ENCODE measurements at regions not wholly inside any gene's neighbourhood (a gene's known extent, or its start where the extent isn't known, plus 50 kb on each side); places are given as distances from the start of the nearest gene placed in this dataset.

DNA sequence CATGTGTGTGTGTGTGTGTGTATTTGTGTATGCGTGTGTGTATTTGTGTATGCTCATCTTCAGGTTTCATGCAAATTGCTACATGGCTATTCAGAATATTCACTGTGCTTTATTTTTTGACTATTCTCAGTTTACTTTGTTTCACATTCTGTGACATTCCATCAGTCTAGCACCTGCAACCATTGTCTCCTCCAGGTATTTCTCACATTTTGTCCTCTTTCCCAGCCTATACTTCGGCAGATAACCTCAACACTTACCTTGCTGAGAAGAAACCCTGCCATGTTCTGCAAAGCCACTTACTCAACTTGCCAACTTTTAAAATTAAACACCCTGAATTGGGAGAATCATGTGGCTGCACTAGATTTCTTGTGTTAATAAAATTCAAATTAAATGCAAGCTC lies 135.4 kb upstream of the REG3A start:
- POLR2A ChIA-PET = no interaction called here
- TF ChIP-seq, protein P1, sequence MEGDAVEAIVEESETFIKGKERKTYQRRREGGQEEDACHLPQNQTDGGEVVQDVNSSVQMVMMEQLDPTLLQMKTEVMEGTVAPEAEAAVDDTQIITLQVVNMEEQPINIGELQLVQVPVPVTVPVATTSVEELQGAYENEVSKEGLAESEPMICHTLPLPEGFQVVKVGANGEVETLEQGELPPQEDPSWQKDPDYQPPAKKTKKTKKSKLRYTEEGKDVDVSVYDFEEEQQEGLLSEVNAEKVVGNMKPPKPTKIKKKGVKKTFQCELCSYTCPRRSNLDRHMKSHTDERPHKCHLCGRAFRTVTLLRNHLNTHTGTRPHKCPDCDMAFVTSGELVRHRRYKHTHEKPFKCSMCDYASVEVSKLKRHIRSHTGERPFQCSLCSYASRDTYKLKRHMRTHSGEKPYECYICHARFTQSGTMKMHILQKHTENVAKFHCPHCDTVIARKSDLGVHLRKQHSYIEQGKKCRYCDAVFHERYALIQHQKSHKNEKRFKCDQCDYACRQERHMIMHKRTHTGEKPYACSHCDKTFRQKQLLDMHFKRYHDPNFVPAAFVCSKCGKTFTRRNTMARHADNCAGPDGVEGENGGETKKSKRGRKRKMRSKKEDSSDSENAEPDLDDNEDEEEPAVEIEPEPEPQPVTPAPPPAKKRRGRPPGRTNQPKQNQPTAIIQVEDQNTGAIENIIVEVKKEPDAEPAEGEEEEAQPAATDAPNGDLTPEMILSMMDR (IDR thresholded peaks at IDR 0.05; ENCODE audit: low read depth, low read length) = no peak
- H3K9me3 ChIP-seq (ENCODE audit: control insufficient read depth, insufficient read depth, low read length) = peaks cover 9% of the 10 kb centered on the region
- no peak overlapping the region for H3K27ac ChIP-seq (ENCODE audit: low read depth, low read length)
- CTCF ChIA-PET = no interaction called here
- no peak for DNase-seq (ENCODE audit: low read depth, low spot score)
- H3K27me3 ChIP-seq (ENCODE audit: control insufficient read depth, insufficient read depth, low read length) = no peaks in the 10 kb centered on the region
- H3K4me3 ChIP-seq (ENCODE audit: low read depth, low read length) = no peak overlapping the region

- DNase-seq (ENCODE audit: low read depth, low spot score) = no peak
- no peak overlapping the region for H3K4me3 ChIP-seq (ENCODE audit: low read depth, low read length)
- ChIA-PET CTCF (no interaction called here), POLR2A (no interaction called here)
- TF ChIP-seq, protein P1 (IDR thresholded peaks at IDR 0.05; ENCODE audit: low read depth, low read length) = no peak
- H3K27me3 ChIP-seq (ENCODE audit: control insufficient read depth, insufficient read depth, low read length) = no peaks in the 10 kb centered on the region
- H3K9me3 ChIP-seq (ENCODE audit: control insufficient read depth, insufficient read depth, low read length) = peaks cover 16% of the 10 kb centered on the region
- H3K27ac ChIP-seq (ENCODE audit: low read depth, low read length) = no peak overlapping the region
Observed at GRCh38 chr2:79292958-79293315, 133.4 kb upstream of the REG3A start.

DNA sequence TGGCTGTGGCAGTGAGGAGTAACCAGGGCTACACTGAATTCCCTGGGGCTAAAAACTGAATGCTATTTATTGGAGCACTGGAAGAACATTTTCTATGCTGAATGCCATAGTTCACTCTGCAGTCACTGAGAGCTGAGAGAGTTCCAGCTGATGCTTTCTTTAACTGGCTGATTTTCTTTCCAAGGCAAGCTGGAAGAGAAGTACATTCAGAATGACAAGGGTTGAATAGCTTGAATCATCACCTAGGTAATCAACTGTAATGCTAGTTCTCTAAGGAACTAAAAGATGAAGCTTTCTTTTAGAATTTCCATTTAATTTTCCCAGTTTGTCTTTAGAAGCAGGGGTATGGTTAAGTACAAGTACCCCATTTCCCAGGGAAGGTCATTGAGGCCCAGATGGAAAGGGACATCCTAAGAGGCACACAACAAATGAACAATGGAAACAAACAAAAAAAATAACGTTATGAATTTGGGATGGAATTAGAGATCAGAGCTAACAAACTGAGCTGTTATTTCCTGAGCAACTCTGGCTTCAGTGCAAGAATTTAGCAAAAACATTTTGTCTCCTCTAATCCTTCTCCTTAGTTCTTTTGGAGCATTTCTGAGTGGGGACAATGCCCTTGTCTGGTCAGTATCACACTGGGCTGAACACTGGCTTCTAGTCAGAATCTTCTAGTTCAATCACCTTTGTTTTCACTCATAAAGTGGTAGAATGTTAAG lies 132.8 kb upstream of the REG3A start:
- H3K9me3 ChIP-seq (ENCODE audit: control insufficient read depth, insufficient read depth, low read length) = peaks cover 20% of the 10 kb centered on the region
- no peaks in the 10 kb centered on the region for H3K27me3 ChIP-seq (ENCODE audit: control insufficient read depth, insufficient read depth, low read length)
- ChIA-PET POLR2A (no interaction called here), CTCF (no interaction called here)
- DNase-seq (ENCODE audit: low read depth, low spot score) = no peak
- no peak overlapping the region for H3K27ac ChIP-seq (ENCODE audit: low read depth, low read length)
- TF ChIP-seq, protein P1 (IDR thresholded peaks at IDR 0.05; ENCODE audit: low read depth, low read length) = no peak
- no peak overlapping the region for H3K4me3 ChIP-seq (ENCODE audit: low read depth, low read length)

- TF ChIP-seq, protein P1 (IDR thresholded peaks at IDR 0.05; ENCODE audit: low read depth, low read length) = no peak
Observed at GRCh38 chr2:79275863-79276262, 116.3 kb upstream of the REG3A start.

GRCh38 chr2:79275197-79275596 lies 115.6 kb upstream of the REG3A start:
- TF ChIP-seq, protein P1 (IDR thresholded peaks at IDR 0.05; ENCODE audit: low read depth, low read length) = no peak
- ChIA-PET POLR2A (no interaction called here), CTCF (no interaction called here)
- Histone ChIP-seq H3K9me3 (ENCODE audit: control insufficient read depth, insufficient read depth, low read length) (peaks cover 13% of the 10 kb centered on the region; the same call in 1 of the 2 replicates), H3K27me3 (ENCODE audit: control insufficient read depth, insufficient read depth, low read length) (no peaks in the 10 kb centered on the region), H3K27ac (ENCODE audit: low read depth, low read length) (no peak overlapping the region), H3K4me3 (ENCODE audit: low read depth, low read length) (no peak overlapping the region)
- DNase-seq (ENCODE audit: low read depth, low spot score) = no peak

More at GRCh38 chr2:79275863-79276262, 116.3 kb upstream of the REG3A start:
- Histone ChIP-seq H3K9me3 (ENCODE audit: control insufficient read depth, insufficient read depth, low read length) (peaks cover 15% of the 10 kb centered on the region; the same call in 1 of the 2 replicates), H3K27ac (ENCODE audit: low read depth, low read length) (no peak overlapping the region), H3K27me3 (ENCODE audit: control insufficient read depth, insufficient read depth, low read length) (no peaks in the 10 kb centered on the region), H3K4me3 (ENCODE audit: low read depth, low read length) (no peak overlapping the region)
- no peak for DNase-seq (ENCODE audit: low read depth, low spot score)
- ChIA-PET CTCF (no interaction called here), POLR2A (no interaction called here)

Data from AG04450 (cell line).